HG02571 (cell line): ENCODE measurements at regions not wholly inside any gene's neighbourhood (a gene's known extent, or its start where the extent isn't known, plus 50 kb on each side); places are given as distances from the start of the nearest gene placed in this dataset.
"Not testable (repeated sequence)": the region's sequence is repeated elsewhere in the genome, so short reads cannot be mapped to it uniquely, and the experiment has no call there.

Source experiments
- ATAC-seq: cut with Tn5 transposase; IDR thresholded peaks from one replicate; pipeline ENCODE4 v1.9.1; 2021; ENCODE audit warnings: mild to moderate bottlenecking, moderate library complexity; ENCODE audit not compliant: unreplicated experiment

DNA sequence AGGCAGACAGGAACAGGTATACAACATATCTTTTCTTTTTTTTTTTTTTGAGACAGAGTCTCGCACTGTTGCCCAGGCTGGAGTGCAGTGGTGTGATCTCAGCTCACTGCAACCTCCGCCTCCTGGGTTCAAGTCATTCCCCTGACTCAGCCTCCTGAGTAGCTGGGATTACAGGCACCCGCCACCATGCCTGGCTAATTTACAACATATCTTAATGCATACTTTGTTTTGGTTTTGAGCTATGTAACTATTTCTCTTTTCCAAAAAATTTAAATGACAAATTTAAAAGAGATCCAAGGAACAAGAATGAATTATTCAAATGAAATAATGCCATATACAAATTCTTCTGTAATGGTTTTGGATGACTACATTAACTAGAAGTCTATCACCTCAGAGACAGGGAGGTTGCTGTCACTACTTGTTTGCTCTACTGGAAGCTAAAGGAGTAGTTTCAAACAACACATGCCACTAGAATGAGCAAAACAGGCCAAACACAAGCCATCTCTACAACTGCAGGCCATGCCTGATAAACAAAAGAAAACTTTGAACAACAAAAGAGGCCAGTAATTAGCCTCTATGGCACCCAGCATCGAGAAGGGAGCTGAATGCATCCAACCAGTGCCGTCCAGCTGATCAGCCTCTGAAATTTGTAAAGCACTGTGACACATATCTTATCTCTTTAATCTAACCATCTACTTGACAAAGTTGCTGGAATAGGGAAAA, 133.6 kb upstream of the VOPP1 start:
- not testable (repeated sequence) for ATAC-seq

DNA sequence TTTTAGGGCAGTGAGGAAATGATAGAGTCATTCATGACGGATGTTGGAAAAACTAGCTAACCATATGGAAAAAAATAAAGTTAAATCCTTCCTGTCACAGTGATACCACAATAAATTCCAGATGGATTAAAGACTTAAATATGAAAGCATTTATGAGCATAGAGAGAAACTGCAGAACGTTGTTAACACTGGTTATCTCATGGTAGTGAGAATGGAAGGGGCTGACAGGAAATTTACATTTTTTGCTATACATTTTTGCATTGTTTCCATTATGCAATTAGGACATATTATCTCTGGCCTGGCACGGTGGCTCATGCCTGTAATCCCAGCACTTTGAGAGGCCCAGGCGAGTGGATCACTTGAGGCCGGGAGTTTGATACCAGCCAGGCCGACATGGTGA, 130.5 kb upstream of the VOPP1 start:
- ATAC-seq = not testable (repeated sequence)

DNA sequence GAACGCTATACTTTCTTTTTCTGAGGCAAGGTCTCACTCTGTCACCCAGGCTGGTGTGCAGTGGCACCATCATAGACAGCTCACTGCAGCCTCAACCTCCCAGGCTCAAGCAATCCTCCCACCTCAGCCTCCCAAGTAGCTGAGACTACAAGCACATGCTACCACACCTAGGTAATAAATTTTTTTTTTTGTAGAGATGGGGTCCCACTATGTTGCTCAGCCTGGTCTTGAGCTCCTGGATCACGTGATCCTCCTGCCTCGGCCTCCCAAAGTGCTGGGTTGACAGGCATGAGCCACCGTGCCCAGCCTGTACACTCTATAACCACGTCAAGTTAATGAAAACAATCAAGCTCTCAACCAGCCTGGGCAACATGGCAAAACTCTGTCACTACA, 127.1 kb upstream of the VOPP1 start:
- ATAC-seq = not testable (repeated sequence)

GRCh38 chr7:55698607-55699449, 126.5 kb upstream of the VOPP1 start:
- peak; percentile 91 for ATAC-seq

DNA sequence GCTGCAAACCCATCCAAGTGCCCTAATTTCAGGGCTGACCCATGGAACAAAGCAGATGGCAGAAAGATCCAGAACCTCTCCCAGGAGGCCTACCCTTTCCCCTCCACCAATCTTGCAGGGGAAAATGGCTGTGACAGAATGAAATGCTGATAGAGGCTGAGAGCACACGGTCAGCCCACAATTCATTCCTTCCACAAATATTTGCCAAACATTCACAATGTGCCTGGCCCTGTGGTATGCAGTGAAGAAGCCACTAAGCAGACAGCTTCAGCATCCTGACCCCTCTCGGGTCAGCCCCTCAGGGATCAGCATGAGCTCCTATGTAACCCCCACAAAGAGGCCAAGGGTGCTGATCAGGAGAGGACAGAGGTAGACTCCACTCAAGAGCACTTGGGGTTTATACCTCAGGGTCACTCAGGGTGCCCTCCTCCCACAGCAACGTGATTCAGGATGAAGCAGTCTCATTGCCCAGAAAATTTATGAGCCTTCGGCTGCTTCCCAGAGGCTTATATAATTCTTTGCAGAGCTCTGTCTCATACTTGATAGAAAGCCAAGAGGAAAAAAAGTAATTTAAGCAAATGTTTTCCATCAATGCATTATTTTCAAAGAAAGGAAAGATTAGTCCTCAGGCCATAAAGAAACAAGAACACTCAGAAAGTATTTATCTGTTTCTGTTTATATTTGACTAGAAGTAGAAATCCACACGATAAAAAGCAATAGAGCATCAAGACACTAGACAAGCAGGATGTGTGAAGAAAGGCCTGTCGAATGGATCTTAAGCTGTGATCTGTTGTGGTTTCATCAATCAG, 123.8 kb upstream of the VOPP1 start:
- ATAC-seq = not testable (repeated sequence)

DNA sequence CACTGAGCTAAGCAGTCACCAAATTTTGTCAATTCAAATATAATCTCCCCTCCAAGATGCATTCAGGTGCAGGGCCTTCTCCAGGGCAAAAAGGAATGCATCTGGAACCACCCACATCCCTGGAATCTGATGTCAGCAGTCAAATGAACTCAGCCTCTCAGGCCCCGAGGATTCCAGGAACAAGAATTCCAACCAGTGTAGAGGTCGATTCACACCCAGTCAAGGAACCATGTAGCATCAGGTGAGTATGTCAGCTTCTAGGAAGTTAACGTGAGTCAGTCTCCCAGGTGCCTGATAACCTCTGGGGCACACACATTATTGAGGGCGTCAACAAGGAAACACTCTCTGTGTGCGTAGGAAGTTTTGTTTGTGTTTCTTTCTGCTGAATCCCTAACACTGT, 122.2 kb upstream of the VOPP1 start:
- not testable (repeated sequence) for ATAC-seq

DNA sequence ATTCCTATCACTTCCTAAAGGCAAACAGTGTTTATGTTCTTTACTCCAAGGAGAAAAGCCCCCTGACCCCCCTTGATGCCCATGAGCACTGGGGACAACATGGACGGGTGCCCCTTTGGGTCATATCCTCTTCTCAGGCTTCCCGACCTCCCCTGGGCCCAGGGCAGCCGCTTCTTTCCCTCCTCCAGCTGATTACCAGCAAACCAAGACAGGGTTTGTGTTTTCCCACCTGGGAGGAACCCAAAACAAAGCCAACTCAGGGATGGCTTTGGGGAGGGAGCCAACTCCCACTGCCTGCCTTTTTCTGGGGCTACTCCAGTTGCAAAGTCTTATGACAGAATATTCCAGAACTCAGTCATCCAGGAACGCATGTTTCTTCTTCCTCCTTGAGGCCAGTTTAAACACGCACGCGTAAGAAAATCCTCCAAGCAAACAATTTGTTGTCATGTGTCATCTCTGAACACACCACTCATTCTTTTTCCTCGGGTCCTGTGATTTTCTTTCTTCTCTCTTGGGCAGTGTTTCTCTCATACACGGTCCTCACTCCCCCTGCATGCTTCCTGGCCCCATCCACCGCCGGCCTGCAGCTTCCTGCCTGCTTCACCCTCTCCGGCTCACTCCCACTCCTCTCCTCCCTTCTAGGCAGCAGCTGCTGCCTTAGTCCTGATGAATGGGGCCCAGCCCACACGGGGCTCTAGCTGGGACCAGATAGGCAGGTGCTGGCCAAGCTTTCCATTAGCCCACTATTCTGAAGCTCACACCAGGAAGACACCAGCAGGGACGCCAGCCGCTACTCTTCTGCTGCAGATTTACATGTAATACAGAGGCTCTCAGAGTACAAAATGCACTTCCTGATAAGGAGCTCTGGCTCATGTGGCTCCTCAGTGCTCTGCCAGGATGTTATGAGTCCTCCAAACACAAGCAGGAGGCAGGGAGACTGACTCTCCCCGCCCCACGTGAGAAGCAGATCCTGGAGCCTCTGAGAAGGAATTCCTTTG, 116.7 kb upstream of the VOPP1 start:
- ATAC-seq = not testable (repeated sequence)

DNA sequence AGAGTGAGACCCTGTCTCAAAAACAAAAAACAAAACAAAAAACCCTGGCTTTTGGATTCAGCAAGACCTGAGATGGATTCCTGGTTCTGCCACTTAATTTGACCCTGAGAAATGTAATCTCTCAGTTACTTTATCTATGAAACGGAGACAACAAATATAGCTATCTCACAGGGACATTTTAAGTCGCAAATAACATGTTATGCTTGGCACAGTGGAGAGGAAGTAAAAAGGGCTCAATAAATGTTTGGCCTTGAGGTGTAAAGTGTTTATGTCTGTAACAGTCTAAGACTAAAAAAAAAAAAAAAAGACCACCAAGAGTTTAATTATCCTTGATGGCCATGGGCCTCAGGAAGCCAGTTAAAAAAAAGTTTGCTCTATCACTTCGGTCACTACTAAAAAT, 116.0 kb upstream of the VOPP1 start:
- not testable (repeated sequence) for ATAC-seq

DNA sequence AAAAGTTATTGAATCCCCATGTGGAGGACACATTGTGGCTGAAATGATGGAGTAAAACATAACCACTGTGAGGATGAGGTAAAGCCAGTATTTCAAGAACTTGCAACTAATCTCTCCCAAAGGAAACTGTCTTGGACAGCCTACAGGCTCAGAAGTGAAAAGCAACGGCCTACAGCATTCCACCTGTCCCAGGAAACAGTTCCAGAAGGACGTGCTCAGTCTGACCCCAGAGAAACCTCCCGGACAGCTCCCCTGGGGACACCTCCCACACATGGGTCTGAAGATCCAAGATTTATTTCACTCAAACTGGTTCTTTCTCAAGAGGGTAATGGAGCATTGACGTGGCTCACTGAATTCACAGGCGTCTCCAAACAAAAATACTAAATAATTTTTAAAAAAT, 115.0 kb upstream of the VOPP1 start:
- ATAC-seq = not testable (repeated sequence)

GRCh38 chr7:55686771-55687170, 114.5 kb upstream of the VOPP1 start:
- not testable (repeated sequence) for ATAC-seq

- not testable (repeated sequence) for ATAC-seq
These were observed 111.2 kb upstream of the VOPP1 start for GRCh38 chr7:55683501-55683900.

- ATAC-seq = not testable (repeated sequence)
These were observed 103.3 kb upstream of the VOPP1 start for GRCh38 chr7:55675589-55675988.

DNA sequence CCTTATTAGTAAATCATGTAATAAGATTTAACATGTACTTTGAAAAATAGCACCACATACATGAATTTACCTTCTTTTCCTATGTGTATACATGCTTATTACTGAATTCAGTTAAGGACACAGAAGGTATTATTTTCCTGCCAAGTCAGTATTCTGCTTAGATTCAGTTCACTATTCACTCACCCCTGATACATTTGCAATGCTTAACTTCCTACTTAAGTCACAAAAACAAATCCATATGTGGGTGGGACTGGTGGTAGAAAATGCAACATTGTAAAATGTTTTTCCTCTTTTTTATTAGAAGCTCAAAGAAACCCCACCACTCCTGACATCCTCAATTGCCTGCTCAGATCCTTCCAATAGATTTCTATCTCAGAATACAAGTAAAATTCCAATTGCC, 101.2 kb upstream of the VOPP1 start:
- ATAC-seq = not testable (repeated sequence)

DNA sequence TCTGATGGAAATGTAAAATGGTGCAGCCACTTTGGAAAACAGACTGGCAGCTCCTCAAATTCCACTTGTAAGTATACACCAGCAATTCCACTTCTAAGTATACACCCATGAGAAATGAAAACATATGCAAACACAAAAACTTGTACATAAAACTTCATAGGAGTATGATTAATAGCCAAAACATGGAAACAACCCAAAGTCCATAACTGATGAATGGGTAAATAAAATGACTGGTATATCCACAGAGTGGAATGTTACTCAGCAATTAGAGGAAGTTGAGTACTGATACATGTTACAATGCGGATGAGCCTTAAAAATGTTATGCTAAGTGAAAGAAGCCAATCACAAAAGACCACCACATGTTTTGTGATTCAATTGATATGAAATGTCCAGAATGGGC, 99.8 kb upstream of the VOPP1 start:
- not testable (repeated sequence) for ATAC-seq

GRCh38 chr7:55657654-55658053, 85.4 kb upstream of the VOPP1 start:
- ATAC-seq = no peak

- no peak for ATAC-seq
These were observed 78.8 kb upstream of the VOPP1 start for GRCh38 chr7:55651057-55651456.

DNA sequence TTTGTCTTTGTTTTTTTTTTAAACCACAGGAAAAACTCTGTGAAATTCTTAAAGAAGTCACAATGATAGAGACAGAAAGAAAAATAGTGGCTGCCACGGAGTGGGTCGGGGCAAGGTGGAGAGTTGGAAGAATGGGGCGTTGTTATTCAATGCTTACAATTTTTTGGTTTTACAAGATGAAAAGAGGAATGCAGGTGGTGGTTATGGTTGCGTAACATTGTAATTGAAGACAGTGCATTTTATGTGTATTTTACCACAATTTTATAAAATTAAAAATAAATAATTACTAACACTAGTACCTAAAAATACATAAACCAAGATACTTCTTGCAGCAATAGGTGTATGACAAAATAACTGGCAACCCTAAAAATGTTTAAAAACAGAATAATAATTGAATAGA, 76.9 kb upstream of the VOPP1 start:
- ATAC-seq = no peak

DNA sequence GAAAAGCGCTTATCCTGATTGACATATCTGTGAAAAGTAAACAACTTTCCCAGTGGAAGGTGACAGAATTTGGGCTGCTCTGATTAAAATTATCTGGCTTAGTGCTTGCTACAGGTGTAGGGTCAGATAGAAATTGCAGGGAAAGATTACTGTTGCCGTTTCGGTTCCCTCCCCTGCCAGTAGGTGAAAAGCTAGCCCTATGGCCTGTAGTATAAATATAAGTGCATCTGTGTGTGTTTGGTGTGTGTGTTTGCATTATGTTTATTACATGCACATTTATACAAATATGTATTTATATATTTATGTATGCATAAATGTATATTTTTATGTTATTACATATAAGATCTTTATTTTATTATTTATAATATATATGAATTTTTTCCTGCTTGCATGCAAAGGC, 72.3 kb upstream of the VOPP1 start:
- no peak for ATAC-seq

DNA sequence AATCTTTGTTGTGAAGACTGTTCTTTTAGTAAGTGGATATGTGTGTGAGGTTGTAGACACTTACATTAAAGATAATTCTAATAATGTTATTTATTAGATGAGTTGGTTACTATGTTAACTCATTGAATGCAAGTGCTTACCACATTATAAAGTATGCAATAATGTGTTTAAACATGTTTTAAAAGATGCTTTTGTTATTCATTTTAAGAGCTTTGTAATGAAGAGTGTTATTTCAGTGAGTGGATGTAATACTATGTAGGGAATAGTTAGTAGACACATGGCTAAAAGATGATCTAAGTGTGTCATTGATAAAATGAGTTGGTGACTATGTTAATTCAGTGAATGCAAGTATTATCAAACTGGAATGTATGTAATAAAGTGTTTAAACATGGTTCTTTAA, 70.0 kb upstream of the VOPP1 start:
- ATAC-seq = no peak

- ATAC-seq = peak; percentile 53
These were observed 69.5 kb upstream of the VOPP1 start for GRCh38 chr7:55641811-55642210.
